ELF-1 (cell line): ENCODE measurements at regions not wholly inside any gene's neighbourhood (a gene's known extent, or its start where the extent isn't known, plus 50 kb on each side); places are given as distances from the start of the nearest gene placed in this dataset.
"Not testable (repeated sequence)": the region's sequence is repeated elsewhere in the genome, so short reads cannot be mapped to it uniquely, and the experiment has no call there.

Source experiments
- DNase-seq: peaks from one replicate; pipeline ENCODE4 v3.0.0-alpha.2; 2016; ENCODE audit warnings: low read depth, low spot score

DNA sequence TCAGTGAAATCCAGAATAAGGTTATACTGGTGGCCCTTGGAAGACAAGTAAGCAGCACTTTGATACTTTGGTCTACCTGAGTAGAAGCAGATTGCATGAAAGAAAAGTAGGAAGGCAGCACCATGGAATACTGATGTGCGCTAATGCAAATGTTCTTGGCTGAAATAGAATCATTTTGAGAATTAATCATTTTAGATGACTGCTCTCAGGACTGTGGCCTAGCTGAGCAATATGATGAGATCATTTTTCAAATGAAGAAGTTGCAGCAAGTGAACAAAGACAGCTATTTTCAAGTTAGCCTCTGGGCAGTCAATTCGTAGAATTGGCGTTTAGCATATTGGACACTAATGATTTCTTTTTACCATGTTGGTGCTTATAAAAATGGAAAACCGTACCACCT, 483.5 kb downstream of the TMEM232 start:
- DNase-seq, result no peak

DNA sequence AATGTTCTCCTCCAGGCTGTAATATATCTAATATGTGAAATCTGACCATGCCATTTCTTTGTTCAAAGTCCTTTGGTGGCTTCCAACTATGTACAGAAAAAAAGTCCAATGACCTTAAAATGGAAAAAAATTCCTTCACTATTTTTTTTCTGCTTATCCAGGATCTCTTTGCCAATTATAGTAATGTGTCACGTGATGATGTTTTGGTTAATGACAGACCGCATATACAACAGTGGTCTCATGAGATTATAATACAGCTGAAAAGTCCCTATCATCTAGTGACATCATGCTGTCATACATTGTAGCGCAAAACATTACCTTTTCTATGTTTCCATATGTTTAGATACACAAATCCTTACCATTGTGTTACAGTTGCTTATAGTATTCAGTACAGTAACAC, 477.6 kb downstream of the TMEM232 start:
- DNase-seq, result no peak

DNA sequence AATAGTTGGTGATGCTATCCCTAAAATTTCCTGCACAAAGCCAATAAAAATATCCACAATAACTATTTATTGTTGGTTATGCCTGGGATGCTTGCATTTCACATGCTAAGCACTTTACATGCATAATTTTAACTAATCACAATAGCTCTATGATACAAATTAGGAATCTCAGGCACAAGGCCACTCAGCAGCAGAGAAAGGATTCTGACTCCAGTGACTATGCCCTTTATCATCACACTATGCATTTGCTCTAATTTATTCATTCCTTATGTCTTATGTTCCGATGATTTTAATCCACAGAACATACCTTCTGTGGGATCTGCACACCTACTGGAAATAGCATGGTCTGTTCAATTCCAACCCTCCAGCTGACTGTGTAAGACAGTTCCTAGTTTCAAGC, 476.1 kb downstream of the TMEM232 start:
- no peak for DNase-seq

DNA sequence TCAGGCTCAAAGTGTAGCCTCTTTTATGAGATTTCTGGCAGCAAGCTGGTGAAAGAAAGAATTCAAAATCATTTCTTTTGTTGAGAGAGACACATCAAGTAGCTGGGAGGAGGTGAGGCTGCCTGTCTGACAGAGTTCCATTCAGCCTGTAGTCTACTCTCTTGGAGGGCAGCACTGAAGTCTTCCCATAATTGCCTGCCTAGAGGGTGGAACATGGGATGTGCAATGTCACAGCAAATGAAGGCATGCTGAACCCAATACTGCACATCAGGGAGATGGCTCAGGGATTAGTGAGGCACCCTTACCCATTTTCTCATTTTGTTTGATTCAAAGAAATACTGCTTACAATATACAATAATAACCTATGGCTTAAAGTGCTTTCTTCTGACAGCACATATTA, 475.7 kb downstream of the TMEM232 start:
- DNase-seq, result no peak

DNA sequence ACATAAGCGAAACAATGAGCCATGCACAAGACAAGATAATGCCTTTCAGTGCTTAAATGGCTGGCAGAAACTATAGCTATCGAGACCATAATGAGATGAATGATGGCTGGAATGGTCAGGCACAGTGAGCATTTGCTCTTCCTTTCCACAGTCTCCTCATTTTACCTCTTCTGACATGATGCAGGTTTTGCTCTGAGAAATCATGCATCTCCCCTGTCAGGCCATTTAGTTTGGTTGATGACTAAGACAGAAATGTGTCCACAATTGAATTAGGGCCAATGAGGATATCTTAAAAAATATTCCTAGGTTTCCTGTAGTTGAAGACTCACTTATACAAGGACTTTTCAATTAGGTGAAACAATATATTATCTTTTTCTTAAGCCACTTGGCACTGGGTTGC, 475.1 kb downstream of the TMEM232 start:
- no peak for DNase-seq

DNA sequence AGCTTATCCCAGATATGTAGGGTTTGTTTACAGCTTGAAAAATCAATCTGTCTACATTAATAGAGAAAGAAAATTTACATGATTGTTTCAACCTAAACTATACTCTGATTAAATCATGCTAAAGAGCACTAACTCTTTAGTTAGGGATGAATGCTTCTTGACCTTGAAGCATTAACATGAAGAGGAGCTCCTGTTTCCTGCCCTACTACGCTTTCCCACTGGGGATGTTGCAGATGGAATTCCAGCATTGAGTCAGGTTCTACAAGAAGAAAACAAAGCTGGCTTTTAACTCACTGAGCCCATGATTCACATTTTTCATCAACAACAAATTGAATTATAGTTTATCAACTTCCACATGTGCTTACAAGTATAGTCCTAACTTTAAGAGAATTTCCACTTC, 471.3 kb downstream of the TMEM232 start:
- DNase-seq, result no peak

DNA sequence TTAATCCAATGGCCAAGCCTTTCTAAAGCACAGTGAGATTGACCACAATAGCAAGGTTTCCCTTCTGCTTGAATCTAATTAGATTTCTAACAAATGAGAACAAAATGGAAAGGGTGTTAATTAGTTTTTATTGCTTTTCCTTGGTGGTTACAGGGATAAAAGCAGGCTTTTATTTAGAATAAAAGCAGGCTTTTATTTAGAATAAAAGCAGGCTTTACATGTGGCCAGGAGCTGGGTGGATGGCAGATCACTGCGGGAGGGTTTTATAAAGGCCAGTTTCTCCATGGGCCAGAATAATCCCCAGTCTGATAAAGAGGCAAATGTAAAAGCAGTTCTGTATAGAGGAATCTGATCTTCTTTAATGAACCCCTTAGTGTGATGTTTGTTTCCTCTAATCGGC, 470.2 kb downstream of the TMEM232 start:
- no peak for DNase-seq

DNA sequence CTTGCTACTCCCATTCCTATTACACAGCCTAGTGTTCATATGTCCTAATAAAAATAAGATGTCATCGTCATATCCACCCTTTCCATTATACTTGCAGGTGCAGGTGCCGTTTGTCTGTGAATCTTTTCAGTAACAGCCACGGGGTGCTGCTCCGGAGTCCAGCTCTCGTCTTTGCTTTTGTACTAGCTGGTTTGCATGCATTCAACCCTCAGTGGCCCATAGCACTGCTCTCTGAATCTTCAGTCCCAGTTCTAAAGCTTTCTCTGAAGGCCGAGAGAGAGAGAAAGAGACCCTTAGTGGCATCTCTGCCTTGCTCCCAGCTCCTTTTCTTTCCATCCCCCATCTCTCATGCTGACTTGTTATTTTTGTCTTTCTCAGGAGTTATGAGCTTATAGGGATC, 468.5 kb downstream of the TMEM232 start:
- no peak for DNase-seq

DNA sequence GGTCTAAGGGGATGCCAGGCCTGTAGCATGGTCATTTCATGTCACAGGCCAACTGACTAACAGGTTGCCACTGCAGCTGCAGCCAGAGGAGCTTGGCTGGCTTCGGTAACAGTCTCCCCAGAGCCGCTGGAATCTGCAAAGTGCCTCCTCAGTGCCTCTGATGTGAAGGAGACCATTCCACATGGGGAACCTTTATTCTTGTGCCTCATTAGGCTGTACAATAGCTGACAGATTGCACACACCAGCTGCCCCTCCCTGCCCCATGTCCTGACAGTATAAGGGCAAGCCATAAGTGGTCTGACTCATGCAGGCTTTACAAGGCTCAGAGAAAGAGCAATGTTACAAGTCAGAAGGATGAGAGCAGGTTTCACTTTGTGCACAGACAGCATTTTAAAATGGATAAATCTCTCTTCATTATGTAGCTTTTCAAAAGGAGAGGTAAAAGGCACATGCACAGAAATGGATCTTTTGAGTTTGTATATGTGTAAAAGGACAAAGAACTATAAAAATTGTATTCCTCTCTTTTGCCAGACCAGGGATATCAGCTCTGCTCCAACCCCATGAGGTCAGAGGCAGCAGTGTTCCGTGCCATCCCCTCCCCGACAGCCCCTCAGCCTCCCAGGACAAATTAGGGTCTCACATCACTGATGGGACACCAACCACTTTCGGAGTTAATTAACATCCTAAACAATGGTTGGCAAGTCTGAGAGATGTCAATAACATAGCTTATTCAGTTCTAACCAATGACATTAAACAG, 467.8 kb downstream of the TMEM232 start:
- DNase-seq, result no peak

DNA sequence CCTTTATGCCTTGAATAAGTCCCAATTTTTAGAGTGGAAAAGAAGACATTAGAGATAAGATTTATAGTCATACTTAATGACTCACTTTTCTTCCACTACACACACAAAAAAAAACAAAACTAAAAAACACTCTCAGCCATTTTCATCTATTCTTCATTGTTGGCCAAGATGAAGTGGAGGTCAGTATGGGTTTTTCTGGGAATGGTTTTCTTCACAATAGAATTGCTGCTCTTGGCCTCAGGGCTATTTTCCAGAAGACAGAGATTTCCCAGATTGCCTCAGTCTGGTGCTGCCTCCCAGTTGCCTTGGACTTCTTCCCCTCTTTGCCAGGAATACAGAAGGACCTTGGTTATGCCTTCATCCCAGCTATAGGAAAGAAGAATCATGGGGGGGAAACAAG, 463.7 kb downstream of the TMEM232 start:
- DNase-seq, result no peak

DNA sequence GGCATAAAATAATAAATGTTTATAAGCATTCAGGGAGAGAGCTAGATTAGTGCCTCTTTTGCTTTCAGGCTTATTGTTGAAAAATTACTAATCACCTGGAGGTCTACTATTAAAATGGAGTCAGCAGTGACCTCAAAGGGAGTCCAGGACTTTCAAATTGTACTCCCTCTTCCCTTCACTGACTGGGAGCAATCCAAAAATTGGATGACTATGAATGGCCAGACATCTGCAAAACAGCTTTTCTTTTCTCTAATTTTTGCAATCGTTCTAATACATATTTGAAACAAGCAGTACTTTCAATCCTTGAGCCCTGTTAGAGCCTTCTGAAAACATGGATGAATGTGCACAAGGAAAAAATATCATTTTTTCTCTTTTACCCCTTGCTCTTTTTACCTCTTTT, 461.8 kb downstream of the TMEM232 start:
- DNase-seq, result no peak

DNA sequence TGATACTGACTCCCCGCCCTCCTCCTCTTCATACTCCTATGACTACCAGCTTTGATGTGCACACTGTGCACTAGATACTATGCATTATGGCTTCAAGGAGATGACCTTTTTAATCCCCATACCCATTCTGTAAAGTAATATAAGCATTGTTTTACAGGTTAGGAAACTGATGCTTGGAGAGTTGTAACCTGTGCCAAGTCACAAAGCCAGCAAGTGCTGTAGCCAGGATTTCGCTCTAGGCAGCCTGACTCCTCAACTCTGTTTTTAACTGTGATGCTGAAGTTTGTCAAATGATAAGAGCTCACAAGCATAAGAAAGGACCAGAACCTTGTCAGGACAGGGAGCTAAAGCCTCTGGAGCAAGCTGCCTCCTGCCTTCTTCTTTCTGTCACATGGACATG, 461.3 kb downstream of the TMEM232 start:
- DNase-seq, result no peak

DNA sequence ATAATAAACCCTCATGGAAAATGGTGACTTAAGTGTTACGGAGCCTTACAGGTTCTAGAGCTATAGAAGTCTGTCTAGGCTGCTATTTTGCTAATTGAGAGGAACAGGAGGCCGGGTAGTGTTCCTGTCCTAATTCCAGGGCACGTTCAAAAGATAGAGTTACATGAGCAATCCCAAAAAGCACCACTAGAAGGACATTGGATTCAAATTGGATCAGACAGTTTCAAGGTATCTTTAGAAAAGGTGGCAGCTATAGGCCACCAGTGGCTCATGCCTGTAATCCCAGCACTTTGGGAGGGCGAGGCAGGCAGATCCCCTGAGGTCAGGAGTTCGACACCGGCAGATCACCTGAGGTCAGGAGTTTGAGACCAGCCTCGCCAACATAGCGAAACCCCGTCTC, 458.8 kb downstream of the TMEM232 start:
- no peak for DNase-seq

DNA sequence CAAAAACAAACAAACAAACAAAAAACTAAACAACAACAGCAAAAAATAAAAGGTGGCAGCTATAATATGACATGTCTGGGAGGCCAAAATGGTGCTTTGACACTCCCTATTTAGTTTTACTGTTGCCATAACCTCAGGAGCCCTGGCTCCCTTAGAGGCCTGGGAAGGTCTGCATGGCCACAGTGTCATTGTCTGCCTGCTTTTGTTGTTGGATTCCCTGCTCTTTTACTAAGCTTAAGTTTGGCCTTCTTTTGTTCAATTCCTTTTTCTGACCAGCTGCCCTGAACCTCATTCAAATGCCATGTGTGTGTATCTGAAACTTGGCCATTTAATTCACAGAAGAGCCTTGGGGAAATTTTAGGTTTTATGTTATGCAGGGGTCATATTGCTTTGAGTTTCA, 458.2 kb downstream of the TMEM232 start:
- no peak for DNase-seq

DNA sequence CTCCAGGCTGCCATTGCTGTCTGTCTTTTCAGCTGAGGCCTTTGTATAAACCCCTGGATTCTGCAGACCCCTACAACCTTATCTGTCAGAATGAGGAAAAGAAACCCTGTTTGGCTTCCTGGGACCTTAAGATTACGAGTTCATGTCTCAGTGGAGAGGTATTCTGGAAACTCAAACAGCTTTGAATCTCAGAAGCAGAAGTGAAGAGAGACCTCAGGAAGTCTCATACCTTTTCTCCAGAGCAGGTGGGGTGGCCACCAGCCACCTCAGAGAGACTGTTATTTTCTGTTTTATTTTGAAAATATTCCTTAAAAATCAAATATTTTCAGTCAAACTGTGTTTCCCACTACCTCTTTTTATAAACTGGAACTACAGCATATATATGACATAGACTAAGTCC, 457.5 kb downstream of the TMEM232 start:
- DNase-seq, result no peak

DNA sequence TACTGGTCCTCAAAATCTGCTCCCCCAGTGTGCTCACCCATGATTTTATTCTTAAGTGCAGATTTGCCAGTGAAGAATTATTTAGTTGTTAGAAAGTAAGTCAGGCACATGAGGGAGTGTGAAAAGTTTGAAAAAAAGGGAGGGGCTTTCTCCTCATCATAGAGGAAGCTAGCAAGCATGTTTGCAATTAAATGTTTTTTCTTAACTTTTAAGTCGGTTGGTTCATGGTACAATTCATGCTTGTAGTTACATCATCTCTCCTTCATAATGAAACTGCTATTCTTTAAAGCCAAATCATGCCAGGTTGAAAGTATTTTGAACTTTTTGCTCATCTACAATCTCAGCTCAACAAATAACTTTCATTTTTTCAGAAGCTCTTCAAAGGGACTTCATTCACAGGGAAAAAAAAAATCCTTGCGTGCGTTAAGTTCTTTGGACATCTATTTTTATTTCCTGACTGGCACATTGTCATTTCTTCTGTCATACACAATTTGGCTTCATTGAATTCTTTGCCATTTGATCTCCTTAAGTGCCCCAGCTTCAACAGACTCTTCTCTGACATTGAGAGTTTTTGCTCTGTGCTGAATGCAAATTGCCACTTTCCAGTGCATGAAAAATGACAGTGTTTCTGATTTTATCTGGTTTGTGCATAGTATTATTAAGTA, 456.9 kb downstream of the TMEM232 start:
- no peak for DNase-seq

DNA sequence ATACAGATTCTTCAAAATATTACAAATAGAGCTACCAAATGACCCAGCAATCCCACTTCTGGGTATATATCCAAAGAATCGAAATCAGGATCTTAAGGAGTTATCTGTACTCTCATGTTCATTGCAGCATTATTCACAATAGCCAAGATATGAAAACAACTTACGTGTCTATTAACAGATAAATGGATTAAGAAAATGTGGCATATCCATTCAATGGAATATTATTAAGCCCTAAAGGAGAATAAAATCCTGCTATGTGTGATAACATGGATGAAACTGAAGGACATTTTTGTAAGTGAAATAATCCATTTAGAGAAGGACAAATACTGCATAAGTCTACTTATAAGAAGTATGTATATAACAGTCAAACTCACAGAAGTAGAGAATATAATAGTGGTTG, 450.6 kb downstream of the TMEM232 start:
- no peak for DNase-seq

DNA sequence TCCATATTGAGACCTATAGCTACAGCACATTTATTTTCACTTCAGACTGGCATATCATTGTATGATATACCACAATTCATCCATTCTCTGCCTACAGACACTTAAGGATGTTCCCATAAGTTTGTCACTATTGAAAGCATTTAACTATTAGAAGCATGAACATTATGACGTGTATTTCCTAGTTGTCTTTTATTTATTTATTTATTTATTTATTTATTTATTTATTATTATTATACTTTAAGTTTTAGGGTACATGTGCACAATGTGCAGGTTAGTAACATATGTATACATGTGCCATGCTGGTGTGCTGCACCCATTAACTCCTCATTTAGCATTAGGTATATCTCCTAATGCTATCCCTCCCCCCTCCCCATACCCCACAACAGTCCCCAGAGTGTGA, 448.0 kb downstream of the TMEM232 start:
- not testable (repeated sequence) for DNase-seq

DNA sequence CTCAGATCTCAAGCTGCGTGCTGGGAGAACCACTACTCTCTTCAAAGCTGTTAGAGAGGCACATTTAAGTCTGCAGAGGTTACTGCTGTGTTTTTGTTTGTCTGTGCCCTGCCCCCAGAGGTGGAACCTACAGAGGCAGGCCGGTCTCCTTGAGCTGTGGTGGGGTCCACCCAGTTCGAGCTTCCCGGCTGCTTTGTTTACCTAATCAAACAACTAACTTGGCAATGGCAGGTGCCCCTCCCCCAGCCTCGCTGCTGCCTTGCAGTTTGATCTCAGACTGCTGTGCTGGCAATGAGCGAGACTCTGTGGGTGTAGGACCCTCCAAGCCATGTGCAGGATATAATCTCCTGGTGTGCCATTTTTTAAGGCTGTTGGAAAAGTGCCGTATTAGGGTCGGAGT, 442.4 kb downstream of the TMEM232 start:
- DNase-seq, result not testable (repeated sequence)

DNA sequence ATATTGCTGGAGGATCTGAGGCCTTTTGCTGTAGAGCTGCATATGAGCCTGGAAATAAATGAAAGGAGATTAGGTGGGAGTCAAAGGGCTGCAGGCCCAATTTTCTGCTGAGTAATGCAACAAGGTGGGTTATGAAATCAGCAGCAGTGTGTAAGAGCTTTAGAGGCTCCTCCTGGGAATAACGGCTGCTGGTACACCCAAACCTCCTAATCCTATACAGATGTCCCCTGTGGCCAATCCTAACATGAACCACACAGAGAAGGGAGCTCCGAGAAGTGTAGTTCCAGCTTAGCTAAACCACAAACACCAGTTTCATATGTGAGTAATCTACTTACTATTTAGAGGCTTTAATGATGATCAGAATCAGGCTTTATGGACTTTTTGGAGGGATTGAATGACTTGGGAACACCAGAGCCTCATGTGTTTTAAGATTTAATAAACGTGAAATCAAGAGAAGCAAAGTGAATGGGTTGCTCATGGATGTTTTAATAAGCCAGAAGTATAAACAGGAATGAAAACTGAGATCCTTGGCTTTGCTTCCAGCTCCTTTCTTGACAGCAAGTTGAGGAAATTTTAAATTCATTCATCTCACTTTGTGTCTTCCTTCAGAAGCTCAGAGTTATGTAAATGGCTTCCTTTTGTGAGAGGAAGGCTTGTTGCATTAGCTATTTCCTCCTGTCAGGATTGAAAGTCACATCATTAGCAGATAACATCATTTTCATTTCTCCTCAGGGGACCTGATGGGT, 437.5 kb downstream of the TMEM232 start:
- no peak for DNase-seq

DNA sequence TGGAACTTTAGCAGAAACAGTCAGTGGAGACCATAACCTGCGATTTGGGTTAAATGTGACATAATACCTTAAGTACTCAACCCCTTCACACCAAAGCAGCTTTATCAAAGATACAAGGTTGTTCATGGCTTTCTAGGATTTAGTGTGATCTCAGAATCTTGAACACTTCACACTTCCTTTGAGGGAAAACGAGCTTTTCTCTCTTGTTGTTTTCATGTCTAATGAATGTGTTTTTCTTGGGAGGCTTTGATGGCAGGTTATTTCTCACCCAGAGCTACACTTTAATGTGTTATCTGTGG, 437.0 kb downstream of the TMEM232 start:
- no peak for DNase-seq

DNA sequence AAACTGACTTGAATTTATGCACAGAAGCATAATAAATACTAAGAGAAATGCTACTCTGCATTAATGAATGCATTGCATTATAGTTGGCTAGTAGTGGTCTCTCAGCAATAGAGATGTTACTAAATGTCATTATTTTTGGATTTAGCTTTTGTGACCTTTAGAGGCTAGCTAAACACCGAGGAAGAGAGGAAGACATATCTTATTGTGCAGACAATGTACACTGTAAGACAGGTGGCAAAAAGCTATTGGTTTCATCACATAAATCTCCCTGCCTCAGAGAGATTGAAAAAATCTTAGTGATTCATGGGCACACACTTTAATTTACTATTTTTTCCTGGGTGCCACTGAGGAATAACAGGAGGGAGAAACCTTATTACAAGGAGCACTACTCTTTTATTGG, 435.9 kb downstream of the TMEM232 start:
- DNase-seq, result no peak

DNA sequence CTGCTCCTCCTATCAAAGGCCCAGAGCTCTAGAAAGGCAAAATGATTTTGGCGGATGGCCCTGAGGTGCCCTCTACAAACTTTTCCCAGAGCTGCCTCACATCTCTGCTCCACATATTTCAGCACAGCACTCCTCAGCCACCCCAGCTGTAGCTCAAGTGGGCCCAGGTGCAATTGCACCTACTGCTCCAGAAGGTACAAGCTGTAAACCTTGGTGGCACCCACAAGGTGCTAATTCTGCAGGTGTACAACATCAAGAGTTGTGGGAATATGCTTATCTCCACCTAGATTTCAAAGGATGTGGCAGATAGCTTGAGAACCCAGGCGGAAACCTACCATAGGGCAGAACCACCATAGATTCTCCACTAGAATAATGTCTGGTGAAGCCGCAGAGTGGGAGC, 432.2 kb downstream of the TMEM232 start:
- no peak for DNase-seq
